Osteocyte (in vitro differentiated cells): ENCODE measurements at regions not wholly inside any gene's neighbourhood (a gene's known extent, or its start where the extent isn't known, plus 50 kb on each side); places are given as distances from the start of the nearest gene placed in this dataset.
A peak's percentile ranks its signal among the peaks of the same experiment; 100 is the strongest.

Experiments
- DNase-seq: peaks from one replicate; pipeline ENCODE4 v3.0.0; 2021; ENCODE audit warnings: mixed read lengths; ENCODE audit not compliant: unreplicated experiment; ENCODE audit errors: extremely low spot score
- H3K27ac Mint-ChIP-seq: one replicate; pipeline ENCODE4 v1.8.0; 2021; ENCODE audit warnings: mild to moderate bottlenecking, mixed read lengths; ENCODE audit not compliant: unreplicated experiment
- H3K27me3 Mint-ChIP-seq: one replicate; pipeline ENCODE4 v1.8.0; 2021; ENCODE audit warnings: mixed read lengths; ENCODE audit not compliant: unreplicated experiment
- H3K36me3 Mint-ChIP-seq: one replicate; pipeline ENCODE4 v1.8.0; 2021; ENCODE audit warnings: mixed read lengths; ENCODE audit not compliant: unreplicated experiment
- H3K4me1 Mint-ChIP-seq: one replicate; pipeline ENCODE4 v1.8.0; 2021; ENCODE audit warnings: mixed read lengths; ENCODE audit not compliant: unreplicated experiment
- H3K4me3 Mint-ChIP-seq: one replicate; pipeline ENCODE4 v1.8.0; 2021; ENCODE audit warnings: mild to moderate bottlenecking, moderate library complexity, mixed read lengths; ENCODE audit not compliant: unreplicated experiment
- H3K9me3 Mint-ChIP-seq: one replicate; pipeline ENCODE4 v1.8.0; 2021; ENCODE audit warnings: mixed read lengths; ENCODE audit not compliant: unreplicated experiment
- CTCF ChIP-seq: fragments of 200-600 bp; sonication (generic); IDR thresholded peaks from 2 replicates; pipeline ENCODE4 v1.5.0; 2021; ENCODE audit warnings: antibody characterized with exemption, mild to moderate bottlenecking, moderate library complexity

- peaks cover 5% of the 10 kb centered on the region for H3K4me1 Mint-ChIP-seq
- peaks cover 4% of the 10 kb centered on the region for H3K36me3 Mint-ChIP-seq
- no peaks in the 10 kb centered on the region for H3K27me3 Mint-ChIP-seq
- H3K9me3 Mint-ChIP-seq = no peaks in the 10 kb centered on the region
- DNase-seq = peak; percentile 82
- H3K4me3 Mint-ChIP-seq = no peak overlapping the region
- TF ChIP-seq CTCF = no peak
- no peak overlapping the region for H3K27ac Mint-ChIP-seq
Measured at GRCh38 chr14:100449225-100449987, 126.3 kb downstream of the SLC25A47 start.

GRCh38 chr14:100450049-100450448 lies 126.9 kb downstream of the SLC25A47 start:
- Mint-ChIP-seq H3K27me3 (no peaks in the 10 kb centered on the region), H3K9me3 (no peaks in the 10 kb centered on the region), H3K4me3 (no peak overlapping the region), H3K27ac (no peak overlapping the region), H3K36me3 (peaks cover 6% of the 10 kb centered on the region), H3K4me1 (peaks cover 4% of the 10 kb centered on the region)
- no peak for TF ChIP-seq CTCF
- DNase-seq = peak; percentile 25

GRCh38 chr14:100450736-100451135 lies 127.6 kb downstream of the SLC25A47 start:
- peaks cover 10% of the 10 kb centered on the region for H3K36me3 Mint-ChIP-seq
- H3K27me3 Mint-ChIP-seq = no peaks in the 10 kb centered on the region
- TF ChIP-seq CTCF = no peak
- no peak for DNase-seq
- no peak overlapping the region for H3K27ac Mint-ChIP-seq
- H3K9me3 Mint-ChIP-seq = no peaks in the 10 kb centered on the region
- peaks cover 4% of the 10 kb centered on the region for H3K4me1 Mint-ChIP-seq
- H3K4me3 Mint-ChIP-seq = no peak overlapping the region

GRCh38 chr14:100451264-100451663 lies 128.1 kb downstream of the SLC25A47 start:
- no peak overlapping the region for H3K4me3 Mint-ChIP-seq
- H3K4me1 Mint-ChIP-seq = peaks cover 4% of the 10 kb centered on the region
- no peak overlapping the region for H3K27ac Mint-ChIP-seq
- H3K36me3 Mint-ChIP-seq = peaks cover 12% of the 10 kb centered on the region
- no peaks in the 10 kb centered on the region for H3K27me3 Mint-ChIP-seq
- peak; percentile 64 for DNase-seq
- TF ChIP-seq CTCF = no peak
- H3K9me3 Mint-ChIP-seq = no peaks in the 10 kb centered on the region

GRCh38 chr14:100453930-100454329 lies 130.8 kb downstream of the SLC25A47 start:
- no peak for TF ChIP-seq CTCF
- Mint-ChIP-seq H3K27me3 (no peaks in the 10 kb centered on the region), H3K36me3 (peaks cover 14% of the 10 kb centered on the region), H3K4me3 (no peak overlapping the region), H3K27ac (no peak overlapping the region), H3K4me1 (peaks cover 7% of the 10 kb centered on the region), H3K9me3 (no peaks in the 10 kb centered on the region)
- DNase-seq = no peak
